ENCODE measurements at regions not wholly inside any gene's neighbourhood (a gene's known extent, or its start where the extent isn't known, plus 50 kb on each side); places are given as distances from the start of the nearest gene placed in this dataset.

DNA sequence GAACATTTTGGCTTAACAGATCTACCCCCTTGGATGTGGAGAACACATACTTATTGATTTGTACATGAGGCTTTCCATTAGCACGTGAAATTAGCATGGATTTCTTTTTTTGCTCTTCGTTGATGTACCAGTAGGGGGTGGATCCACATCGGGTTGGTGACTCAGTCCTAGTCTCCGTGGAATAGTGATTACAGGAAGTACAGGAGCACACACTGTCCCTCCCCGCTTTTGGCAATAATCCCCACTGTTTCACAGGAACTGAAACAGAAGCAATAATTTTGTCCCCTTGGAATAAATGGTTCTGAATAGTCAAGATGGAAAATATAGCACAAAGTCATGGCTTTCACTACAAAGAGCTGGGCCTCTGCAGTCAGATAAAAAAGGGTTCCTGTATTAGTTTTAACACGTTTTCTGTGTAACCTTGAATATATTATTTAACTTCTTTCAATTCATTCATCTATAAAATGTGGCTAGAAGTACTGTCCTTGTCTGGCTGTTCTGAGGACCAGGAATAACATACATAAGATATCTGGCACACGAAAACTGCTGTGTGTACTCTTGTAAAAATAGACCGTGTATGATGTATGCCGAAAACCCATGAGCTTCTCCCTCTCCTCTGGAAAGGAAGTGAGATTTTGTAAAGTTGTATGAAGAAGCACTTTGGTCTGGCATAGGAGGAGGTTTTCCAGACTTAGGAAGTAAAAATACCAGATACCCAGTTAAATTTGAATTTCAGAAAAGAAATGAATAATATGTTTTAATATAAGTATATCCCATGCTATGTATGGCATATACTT is 229.2 kb downstream of the GALR1 start:
- Histone ChIP-seq H2AFZ (ENCODE audit: low read depth, low read length) (no peak overlapping the region), H3K79me2 (ENCODE audit: low read length) (no peaks in the 10 kb centered on the region), H3K27ac (ENCODE audit: low read length) (no peak overlapping the region), H3K4me1 (ENCODE audit: low read length) (no peaks in the 10 kb centered on the region), H3K36me3 (replicated peaks; ENCODE audit: low read depth, low read length) (no peaks in the 10 kb centered on the region), H4K20me1 (ENCODE audit: insufficient read depth, low read length) (no peaks in the 10 kb centered on the region), H3K27me3 (ENCODE audit: low read depth, low read length) (0 out of 2 replicates have a peak, but pooled peaks cover 7% of the 10 kb centered on the region), H3K9ac (ENCODE audit: low read length) (no peak overlapping the region), H3K4me2 (ENCODE audit: low read length) (no peak overlapping the region), H3K4me3 (ENCODE audit: low read length) (no peak overlapping the region), H3K9me3 (ENCODE audit: insufficient read depth, low read length) (no peaks in the 10 kb centered on the region)
- no peak for TF ChIP-seq EZH2phosphoT487 (IDR thresholded peaks at IDR 0.05; ENCODE audit: low read depth)
- TF ChIP-seq, protein P1, sequence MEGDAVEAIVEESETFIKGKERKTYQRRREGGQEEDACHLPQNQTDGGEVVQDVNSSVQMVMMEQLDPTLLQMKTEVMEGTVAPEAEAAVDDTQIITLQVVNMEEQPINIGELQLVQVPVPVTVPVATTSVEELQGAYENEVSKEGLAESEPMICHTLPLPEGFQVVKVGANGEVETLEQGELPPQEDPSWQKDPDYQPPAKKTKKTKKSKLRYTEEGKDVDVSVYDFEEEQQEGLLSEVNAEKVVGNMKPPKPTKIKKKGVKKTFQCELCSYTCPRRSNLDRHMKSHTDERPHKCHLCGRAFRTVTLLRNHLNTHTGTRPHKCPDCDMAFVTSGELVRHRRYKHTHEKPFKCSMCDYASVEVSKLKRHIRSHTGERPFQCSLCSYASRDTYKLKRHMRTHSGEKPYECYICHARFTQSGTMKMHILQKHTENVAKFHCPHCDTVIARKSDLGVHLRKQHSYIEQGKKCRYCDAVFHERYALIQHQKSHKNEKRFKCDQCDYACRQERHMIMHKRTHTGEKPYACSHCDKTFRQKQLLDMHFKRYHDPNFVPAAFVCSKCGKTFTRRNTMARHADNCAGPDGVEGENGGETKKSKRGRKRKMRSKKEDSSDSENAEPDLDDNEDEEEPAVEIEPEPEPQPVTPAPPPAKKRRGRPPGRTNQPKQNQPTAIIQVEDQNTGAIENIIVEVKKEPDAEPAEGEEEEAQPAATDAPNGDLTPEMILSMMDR (IDR thresholded peaks at IDR 0.05; ENCODE audit: low read depth, low read length) = peak; percentile 22; the same call in 1 of the 2 replicates

DNA sequence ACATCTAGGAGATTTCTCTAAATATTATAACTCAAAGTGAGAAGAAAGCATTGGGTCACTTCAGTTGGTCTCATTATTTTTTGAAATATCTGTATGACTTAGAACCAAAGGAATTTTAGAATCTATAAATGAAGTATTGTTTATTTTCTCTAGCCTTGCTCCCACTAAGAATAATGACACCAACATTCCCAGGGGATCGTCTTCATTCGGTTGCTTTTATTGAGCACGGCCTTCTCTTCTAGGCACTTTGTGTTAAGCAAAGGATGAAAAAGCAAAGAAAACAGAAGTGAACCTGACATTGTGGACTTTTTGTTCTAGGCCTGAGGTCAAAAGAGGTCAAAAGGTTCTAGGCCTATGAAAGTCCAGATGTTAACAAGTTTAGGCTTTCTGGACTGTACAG is 231.9 kb downstream of the GALR1 start:
- TF ChIP-seq, protein P1 (IDR thresholded peaks at IDR 0.05; ENCODE audit: low read depth, low read length) = no peak
- no peak for TF ChIP-seq EZH2phosphoT487 (IDR thresholded peaks at IDR 0.05; ENCODE audit: low read depth)
- Histone ChIP-seq H3K4me3 (ENCODE audit: low read length) (no peak overlapping the region), H3K9me3 (ENCODE audit: insufficient read depth, low read length) (no peaks in the 10 kb centered on the region), H3K79me2 (ENCODE audit: low read length) (no peaks in the 10 kb centered on the region), H4K20me1 (ENCODE audit: insufficient read depth, low read length) (no peaks in the 10 kb centered on the region), H3K4me1 (ENCODE audit: low read length) (no peaks in the 10 kb centered on the region), H3K27ac (ENCODE audit: low read length) (no peak overlapping the region), H3K27me3 (ENCODE audit: low read depth, low read length) (0 out of 2 replicates have a peak, but pooled peaks cover 7% of the 10 kb centered on the region), H3K4me2 (ENCODE audit: low read length) (no peak overlapping the region), H3K9ac (ENCODE audit: low read length) (no peak overlapping the region), H3K36me3 (replicated peaks; ENCODE audit: low read depth, low read length) (no peaks in the 10 kb centered on the region), H2AFZ (ENCODE audit: low read depth, low read length) (no peak overlapping the region)

DNA sequence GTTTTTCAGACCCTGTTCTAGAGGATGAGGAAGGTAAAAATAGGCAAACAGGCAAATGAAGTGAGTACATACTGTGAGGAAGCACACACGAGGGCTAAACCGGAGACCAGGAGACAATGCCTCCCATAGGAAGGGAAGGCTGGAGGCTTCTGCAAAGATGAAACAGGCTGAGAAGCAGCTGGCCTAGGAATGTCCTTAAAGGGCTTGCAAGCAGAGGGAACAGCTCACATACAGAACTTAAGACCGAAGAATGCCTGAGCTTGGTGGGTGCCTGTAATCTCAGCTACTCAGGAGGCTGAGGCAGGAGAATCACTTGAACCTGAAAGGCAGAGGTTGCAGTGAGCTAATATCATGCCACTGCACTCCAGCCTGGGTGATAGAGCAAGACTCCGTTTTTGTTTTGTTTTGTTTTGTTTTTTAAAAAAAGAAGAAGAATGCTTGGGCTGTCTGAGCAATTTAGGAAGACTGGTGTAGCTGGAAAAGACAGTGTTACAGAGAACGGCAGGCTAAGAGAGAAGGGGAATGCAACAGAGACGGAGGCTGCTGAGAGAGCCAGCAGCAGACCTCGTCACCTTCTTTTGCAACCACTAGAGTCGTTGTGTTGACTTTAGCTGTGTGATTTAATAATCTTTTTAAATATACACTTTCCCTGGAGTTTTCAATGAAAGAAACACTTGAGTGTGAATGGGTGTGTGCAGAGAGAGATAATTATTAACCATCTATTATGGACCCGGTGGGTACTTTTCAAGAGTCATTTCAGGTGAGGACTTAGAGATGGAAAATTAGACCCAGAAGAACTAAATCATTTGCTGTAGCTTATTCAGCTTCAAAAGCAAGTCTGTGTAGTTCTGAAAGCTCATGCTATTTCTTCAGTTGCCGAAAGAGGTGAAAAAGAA is 232.8 kb downstream of the GALR1 start:
- H3K79me2 ChIP-seq (ENCODE audit: low read length) = no peaks in the 10 kb centered on the region
- H3K4me2 ChIP-seq (ENCODE audit: low read length) = no peak overlapping the region
- no peak overlapping the region for H3K9ac ChIP-seq (ENCODE audit: low read length)
- no peak overlapping the region for H3K27ac ChIP-seq (ENCODE audit: low read length)
- 0 out of 2 replicates have a peak, but pooled peaks cover 7% of the 10 kb centered on the region for H3K27me3 ChIP-seq (ENCODE audit: low read depth, low read length)
- H2AFZ ChIP-seq (ENCODE audit: low read depth, low read length) = no peak overlapping the region
- H3K36me3 ChIP-seq (replicated peaks; ENCODE audit: low read depth, low read length) = no peaks in the 10 kb centered on the region
- H3K4me3 ChIP-seq (ENCODE audit: low read length) = no peak overlapping the region
- TF ChIP-seq, protein P1 (IDR thresholded peaks at IDR 0.05; ENCODE audit: low read depth, low read length) = no peak
- no peak for TF ChIP-seq EZH2phosphoT487 (IDR thresholded peaks at IDR 0.05; ENCODE audit: low read depth)
- no peaks in the 10 kb centered on the region for H4K20me1 ChIP-seq (ENCODE audit: insufficient read depth, low read length)
- no peaks in the 10 kb centered on the region for H3K9me3 ChIP-seq (ENCODE audit: insufficient read depth, low read length)
- H3K4me1 ChIP-seq (ENCODE audit: low read length) = no peaks in the 10 kb centered on the region; the same call in 1 of the 2 replicates

DNA sequence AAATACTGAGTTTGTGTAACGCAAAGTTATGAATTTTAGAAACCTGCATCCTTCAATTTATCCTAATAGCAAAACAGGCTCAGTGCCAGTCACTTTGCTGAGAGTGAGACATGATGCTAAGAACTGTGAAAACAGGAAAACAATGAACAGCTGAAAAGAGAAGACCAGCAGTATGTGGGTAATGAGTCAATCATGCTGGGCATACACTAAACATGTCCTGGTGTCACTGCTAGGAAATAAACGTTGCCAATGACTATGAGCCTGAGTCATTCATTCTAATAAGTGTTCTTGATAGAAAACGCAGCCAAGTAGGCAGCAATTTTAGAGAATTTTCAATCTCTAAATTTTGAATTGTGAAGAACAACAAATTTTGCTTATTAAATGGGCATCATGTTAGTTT is 237.3 kb downstream of the GALR1 start:
- H3K9ac ChIP-seq (ENCODE audit: low read length) = no peak overlapping the region
- H3K27ac ChIP-seq (ENCODE audit: low read length) = no peak overlapping the region
- H3K9me3 ChIP-seq (ENCODE audit: insufficient read depth, low read length) = no peaks in the 10 kb centered on the region
- H4K20me1 ChIP-seq (ENCODE audit: insufficient read depth, low read length) = no peaks in the 10 kb centered on the region
- H3K27me3 ChIP-seq (ENCODE audit: low read depth, low read length) = 0 out of 2 replicates have a peak, but pooled peaks cover 7% of the 10 kb centered on the region
- no peak overlapping the region for H3K4me3 ChIP-seq (ENCODE audit: low read length)
- H3K36me3 ChIP-seq (replicated peaks; ENCODE audit: low read depth, low read length) = no peaks in the 10 kb centered on the region
- H3K4me1 ChIP-seq (ENCODE audit: low read length) = peaks cover 11% of the 10 kb centered on the region
- no peak overlapping the region for H3K4me2 ChIP-seq (ENCODE audit: low read length)
- no peak for TF ChIP-seq EZH2phosphoT487 (IDR thresholded peaks at IDR 0.05; ENCODE audit: low read depth)
- TF ChIP-seq, protein P1 (IDR thresholded peaks at IDR 0.05; ENCODE audit: low read depth, low read length) = no peak
- no peak overlapping the region for H2AFZ ChIP-seq (ENCODE audit: low read depth, low read length)
- no peaks in the 10 kb centered on the region for H3K79me2 ChIP-seq (ENCODE audit: low read length)
